T-helper 2 cell (primary cell): ENCODE measurements at regions not wholly inside any gene's neighbourhood (a gene's known extent, or its start where the extent isn't known, plus 50 kb on each side); places are given as distances from the start of the nearest gene placed in this dataset.
"Not testable (repeated sequence)": the region's sequence is repeated elsewhere in the genome, so short reads cannot be mapped to it uniquely, and the experiment has no call there.

ENCODE experiments used
- DNase-seq, 5 experiments: peaks; one replicate each; pipeline versions ENCODE4 v3.0.0 to v3.0.0-alpha.2; 2012 to 2022

- DNase-seq: no peak
Measured at GRCh38 chr1:82160036-82160435, 359.3 kb downstream of the ADGRL2 start.

GRCh38 chr1:82158981-82159380 lies 358.2 kb downstream of the ADGRL2 start:
- no peak for DNase-seq

GRCh38 chr1:82154219-82154970 lies 353.7 kb downstream of the ADGRL2 start:
- DNase-seq: no peak

- DNase-seq: no peak
Measured at GRCh38 chr1:82153752-82154151, 353.0 kb downstream of the ADGRL2 start.

- no peak for DNase-seq
Measured at GRCh38 chr1:82153272-82153629, 352.5 kb downstream of the ADGRL2 start.

GRCh38 chr1:82152356-82153271 lies 351.9 kb downstream of the ADGRL2 start:
- DNase-seq: no peak

- no peak for DNase-seq
Measured at GRCh38 chr1:82145656-82146055, 344.9 kb downstream of the ADGRL2 start.

- no peak for DNase-seq
Measured at GRCh38 chr1:82143108-82143833, 342.5 kb downstream of the ADGRL2 start.

GRCh38 chr1:82141390-82141789 lies 340.7 kb downstream of the ADGRL2 start:
- no peak for DNase-seq

GRCh38 chr1:82139751-82140468 lies 339.2 kb downstream of the ADGRL2 start:
- DNase-seq: no peak

GRCh38 chr1:82136351-82136750 lies 335.6 kb downstream of the ADGRL2 start:
- not testable (repeated sequence) for DNase-seq

- DNase-seq: no peak
Measured at GRCh38 chr1:82125866-82126265, 325.1 kb downstream of the ADGRL2 start.

GRCh38 chr1:82125119-82125518 lies 324.4 kb downstream of the ADGRL2 start:
- no peak for DNase-seq

GRCh38 chr1:82121421-82121820 lies 320.7 kb downstream of the ADGRL2 start:
- DNase-seq: no peak

- DNase-seq: no peak
Measured at GRCh38 chr1:82116105-82116504, 315.4 kb downstream of the ADGRL2 start.

- no peak for DNase-seq
Measured at GRCh38 chr1:82114887-82115286, 314.2 kb downstream of the ADGRL2 start.

- no peak for DNase-seq
Measured at GRCh38 chr1:82110366-82111254, 309.9 kb downstream of the ADGRL2 start.

- DNase-seq: peak in 1 of 5 experiments; percentile 12
Measured at GRCh38 chr1:82108843-82109242, 308.1 kb downstream of the ADGRL2 start.

- no peak for DNase-seq
Measured at GRCh38 chr1:82106672-82107071, 305.9 kb downstream of the ADGRL2 start.

GRCh38 chr1:82099170-82099569 lies 298.4 kb downstream of the ADGRL2 start:
- DNase-seq: no peak

- no peak for DNase-seq
Measured at GRCh38 chr1:82094136-82094535, 293.4 kb downstream of the ADGRL2 start.

- no peak for DNase-seq
Measured at GRCh38 chr1:82091729-82092128, 291.0 kb downstream of the ADGRL2 start.
